GM18861 (cell line): ENCODE measurements at regions not wholly inside any gene's neighbourhood (a gene's known extent, or its start where the extent isn't known, plus 50 kb on each side); places are given as distances from the start of the nearest gene placed in this dataset.

ENCODE experiments used
- ATAC-seq: cut with Tn5 transposase; IDR thresholded peaks from one replicate; pipeline ENCODE4 v1.9.1; 2021; ENCODE audit not compliant: unreplicated experiment

DNA sequence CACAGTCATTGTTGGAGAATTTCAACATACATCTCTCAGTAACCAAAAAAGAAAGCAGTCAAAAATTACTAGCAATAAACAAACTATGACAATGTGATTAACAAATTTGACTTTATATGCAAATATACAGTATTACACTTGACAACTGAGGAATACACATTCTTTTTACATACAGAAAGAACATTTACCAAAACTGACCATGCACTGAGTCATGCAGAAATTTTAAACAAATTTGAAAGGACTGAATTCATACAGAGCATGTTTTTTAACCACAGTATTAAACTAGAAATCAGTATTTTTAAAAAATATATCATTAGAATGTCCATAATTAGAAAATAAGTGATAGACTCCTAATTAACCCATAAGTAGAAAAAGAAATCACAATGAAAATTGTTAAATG, 420.1 kb downstream of the TBC1D4 start:
- no peak for ATAC-seq

- ATAC-seq, result no peak
These were observed 426.7 kb downstream of the TBC1D4 start for GRCh38 chr13:75055296-75055695.

- no peak for ATAC-seq
These were observed 429.4 kb downstream of the TBC1D4 start for GRCh38 chr13:75052616-75053015.

DNA sequence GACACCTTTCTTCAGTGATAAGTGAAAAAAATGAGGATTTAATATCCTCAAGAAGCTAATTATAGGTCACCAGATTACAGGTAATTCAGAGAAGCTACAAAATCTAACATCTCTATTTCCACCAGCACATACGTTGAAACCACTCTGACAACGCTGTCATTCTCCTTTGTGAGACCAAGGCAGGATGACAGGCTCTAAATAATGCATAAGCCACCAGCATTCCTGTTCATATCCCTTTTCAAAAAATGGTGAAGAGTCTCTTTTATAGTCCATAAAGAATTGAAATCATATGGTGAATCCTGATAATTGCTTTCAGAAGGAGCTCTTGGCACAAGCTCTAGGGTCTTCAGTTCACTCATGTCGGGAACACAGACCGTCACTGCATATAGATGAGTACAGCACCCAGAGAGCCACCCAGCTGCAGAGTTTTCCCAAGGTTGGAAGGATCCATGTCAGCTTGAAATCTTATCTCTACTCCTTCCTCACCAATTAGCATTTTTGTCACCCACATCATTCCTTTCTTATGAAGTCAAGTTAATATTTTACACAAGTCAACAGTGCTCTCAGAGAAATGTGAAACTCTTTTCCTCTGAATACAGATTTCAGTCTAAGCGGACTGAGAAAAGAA, 431.4 kb downstream of the TBC1D4 start:
- ATAC-seq, result no peak

DNA sequence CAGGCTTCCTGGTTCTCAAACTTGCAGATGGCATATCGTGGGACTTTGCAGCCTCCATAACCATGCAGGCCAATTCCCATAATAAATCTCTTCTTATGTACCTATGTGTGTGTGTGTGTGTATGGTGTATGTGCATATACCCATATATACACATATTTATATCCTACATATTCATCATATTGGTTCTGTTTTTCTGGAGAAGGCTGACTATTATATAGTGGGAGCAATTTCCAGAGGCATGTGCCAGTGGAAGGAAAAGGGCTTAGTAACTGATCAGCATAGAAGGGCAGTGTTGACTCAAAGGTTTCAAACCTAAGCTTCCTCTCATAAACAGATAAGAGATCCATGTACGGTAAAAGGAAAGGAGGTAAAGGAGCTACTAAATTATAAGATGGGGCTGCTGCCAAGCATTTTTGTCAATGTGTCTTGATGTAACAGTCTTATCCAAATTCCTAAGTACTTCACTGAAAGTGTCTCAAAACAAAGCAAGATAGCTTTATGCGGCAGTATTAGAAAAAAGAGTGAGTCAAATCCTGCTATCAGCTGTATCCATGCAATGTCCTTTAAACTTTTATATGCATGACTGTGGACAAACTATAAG, 432.1 kb downstream of the TBC1D4 start:
- ATAC-seq, result no peak

- ATAC-seq, result no peak
These were observed 439.2 kb downstream of the TBC1D4 start for GRCh38 chr13:75042807-75043206.

- no peak for ATAC-seq
These were observed 443.4 kb downstream of the TBC1D4 start for GRCh38 chr13:75038393-75039113.

GRCh38 chr13:75025956-75026355, 456.0 kb downstream of the TBC1D4 start:
- ATAC-seq, result no peak

DNA sequence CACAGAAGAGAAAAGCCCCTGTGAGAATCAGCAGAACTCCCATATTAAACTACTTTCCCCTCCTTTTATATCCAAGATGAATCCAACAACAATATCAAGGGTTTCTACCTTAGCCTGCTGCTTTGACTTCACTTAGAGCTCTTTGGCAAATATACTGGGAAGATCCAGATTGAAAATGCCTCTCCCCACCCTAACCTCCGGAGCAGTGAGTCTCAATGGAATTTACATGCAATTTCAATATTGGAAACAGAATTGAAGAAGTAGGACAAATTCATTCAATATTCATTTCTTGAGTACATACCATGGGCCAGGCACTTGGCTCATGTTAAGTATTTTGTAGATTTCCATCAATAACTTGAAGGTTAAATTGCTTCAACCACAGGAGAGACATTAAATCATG, 457.4 kb downstream of the TBC1D4 start:
- ATAC-seq, result no peak

DNA sequence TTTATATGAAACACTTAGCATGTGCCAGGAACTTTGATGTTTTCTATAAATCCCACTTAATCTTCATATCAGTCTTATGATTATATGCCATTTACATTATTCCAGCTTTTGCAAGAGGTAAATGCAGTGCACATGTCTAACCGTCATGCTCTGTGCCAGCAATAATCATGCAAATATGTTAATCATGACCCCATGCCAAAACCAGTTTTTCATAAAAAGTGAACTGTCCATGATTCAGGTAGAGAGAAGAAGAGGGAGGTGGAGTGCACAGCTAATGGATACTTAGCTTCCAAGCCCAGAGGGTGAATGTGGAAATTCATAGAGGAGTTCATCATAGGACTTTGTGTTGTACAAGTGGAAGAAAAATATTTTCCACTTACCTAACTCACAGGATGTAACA, 458.4 kb downstream of the TBC1D4 start:
- no peak for ATAC-seq

DNA sequence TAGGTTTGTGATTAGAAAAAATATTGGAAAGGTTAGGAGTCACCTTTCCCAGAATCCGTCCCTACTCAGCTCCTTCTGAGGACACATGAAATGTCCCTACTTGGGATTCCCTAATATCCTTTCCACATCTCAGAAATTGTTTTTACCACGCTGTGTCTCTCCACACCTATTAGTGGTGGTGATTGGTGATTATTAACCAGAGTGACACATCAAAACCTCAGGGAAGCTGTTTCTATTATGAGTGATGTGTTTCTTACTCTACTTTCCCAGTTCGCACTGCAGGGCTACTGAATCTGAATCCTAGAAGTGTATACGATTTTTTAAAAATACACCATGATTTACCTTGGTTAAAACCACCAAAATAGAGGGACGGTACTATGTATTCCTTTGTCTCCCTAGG, 460.8 kb downstream of the TBC1D4 start:
- ATAC-seq, result no peak

DNA sequence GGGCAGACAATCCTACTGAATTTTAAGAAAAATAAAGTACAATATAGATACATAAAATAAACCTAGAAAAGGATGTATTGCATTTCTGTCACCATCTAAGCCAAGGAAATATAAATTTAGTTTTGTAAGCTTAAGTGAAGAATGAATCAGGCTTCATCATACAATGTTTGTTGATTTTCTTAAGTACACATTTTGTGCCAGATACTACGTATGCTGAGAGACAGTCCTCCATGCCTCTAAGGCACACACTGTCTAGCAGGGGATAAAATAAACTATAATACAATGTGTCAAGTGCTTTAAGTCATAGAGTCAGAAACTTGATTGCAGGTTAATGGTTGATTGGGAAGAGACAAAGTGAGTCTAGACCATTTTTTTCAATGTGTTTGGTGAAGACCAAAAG, 465.7 kb downstream of the TBC1D4 start:
- ATAC-seq, result no peak

DNA sequence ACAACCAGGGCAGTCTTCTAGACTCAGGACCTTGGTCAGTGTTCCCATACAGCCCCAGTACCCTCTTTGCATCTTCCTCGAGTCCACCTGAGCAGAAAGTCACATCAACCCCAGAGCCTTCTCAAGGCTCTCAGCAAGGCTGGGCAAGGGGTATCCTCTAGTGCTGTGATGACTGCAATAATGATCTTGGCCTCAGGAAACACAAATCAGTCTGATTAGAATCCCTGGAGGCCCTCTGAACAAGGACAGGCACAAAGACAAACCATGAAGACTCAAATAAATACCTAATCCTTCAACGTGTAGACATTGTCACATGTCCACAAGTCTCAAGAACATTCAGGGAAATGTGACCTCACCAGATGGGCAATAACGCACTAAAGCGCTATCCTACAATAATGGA, 468.2 kb downstream of the TBC1D4 start:
- no peak for ATAC-seq

DNA sequence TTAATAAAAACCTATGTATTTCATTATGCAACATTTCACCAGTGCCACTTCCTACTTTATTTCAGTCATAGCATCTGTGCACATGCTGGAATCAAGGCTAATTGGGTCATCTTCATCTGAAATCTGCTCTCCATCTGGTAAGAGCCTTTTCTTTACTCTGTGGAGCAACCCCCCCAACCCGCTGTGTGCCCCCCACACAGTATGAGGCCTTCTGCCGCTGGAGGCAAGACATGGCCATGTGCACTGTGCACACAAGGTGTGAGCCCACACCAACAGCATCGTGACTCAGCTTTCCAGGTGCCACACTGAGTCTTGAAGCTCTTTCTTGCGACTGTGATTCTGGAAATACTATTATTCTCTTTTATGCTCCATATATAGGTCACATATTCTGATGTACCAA, 471.0 kb downstream of the TBC1D4 start:
- ATAC-seq, result no peak

GRCh38 chr13:75008926-75009325, 473.0 kb downstream of the TBC1D4 start:
- ATAC-seq, result no peak

DNA sequence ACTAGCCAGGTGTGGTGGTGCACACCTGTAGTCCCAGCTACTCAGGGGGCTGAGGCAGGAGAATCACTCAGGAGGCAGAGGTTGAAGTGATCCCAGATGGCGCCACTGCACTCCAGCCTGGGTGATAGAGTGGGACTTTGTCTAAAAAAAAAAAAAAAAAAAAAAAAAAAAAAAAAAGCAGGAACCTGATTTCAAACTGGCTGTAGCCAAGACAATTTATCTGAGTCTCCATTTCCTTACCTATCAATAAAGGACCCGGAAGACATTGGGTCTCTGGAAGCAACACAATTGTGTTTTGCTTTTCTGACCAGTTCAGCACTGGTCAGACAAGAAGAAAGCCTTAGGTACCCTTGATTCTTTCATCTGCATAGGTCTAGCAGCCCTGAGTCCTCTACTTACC, 491.0 kb downstream of the TBC1D4 start:
- ATAC-seq, result no peak

DNA sequence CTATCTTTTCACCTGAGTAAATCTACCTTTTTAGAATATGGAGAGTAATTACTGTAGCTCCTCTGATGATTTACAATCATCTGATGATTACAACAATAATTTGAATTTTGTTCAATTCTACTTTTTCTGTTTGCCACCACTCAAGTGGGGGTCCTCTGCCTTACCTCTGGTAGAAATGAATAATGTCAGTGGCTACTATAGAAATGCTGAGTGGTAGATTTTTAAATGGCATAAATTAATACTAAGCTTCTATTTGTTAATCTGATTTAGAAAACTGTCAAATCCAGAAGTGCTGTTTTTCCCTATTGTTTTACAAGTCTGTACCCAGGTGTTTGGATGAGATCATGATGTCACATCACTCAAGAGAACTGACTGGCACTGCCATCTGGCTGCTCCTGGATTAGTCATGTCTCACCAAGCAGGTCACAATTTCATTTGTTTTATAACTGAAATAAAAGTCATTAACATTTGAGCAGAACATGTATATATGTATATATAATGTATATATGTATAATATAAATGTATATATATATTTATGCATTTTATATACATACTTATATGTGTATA, 494.8 kb downstream of the TBC1D4 start:
- ATAC-seq, result no peak

DNA sequence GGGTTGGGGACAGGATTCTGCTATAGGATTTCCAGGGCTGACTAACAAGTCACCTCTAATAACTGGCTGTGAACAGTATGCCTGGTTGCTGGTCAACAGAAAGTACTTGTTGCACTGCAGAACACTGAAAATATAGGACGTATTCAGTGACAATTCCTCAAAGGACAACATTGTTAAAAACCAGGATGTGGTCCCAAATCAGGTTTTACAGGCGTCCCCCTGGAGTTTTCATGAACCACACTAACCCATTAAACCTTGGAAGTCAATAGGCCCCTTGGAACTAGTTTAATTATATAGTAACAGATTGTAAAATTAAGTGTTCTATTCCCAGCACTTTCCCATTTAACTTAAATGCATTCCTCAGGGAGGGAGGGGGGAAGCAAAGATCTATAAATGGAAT, 495.4 kb downstream of the TBC1D4 start:
- ATAC-seq, result no peak

DNA sequence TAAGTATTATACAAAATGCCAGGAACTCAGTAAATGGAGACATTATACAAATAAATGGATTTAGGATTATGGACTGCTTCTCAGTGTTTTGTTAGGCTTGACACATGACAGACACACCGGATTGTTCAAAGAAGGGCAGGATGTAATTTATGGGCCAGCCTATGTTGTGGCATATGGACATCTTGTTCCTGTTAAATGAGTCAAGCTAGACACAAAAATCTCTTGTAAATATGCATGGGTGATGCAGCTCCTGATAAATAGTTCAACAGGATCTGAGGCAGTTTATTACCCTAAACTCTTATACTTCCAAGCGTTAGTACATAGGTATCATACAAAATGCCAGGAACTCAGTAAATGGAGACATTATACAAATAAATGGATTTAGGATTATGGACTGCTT, 502.3 kb downstream of the TBC1D4 start:
- no peak for ATAC-seq

GRCh38 chr13:74978591-74978990, 503.4 kb downstream of the TBC1D4 start:
- ATAC-seq, result no peak

- no peak for ATAC-seq
These were observed 504.5 kb downstream of the TBC1D4 start for GRCh38 chr13:74977498-74977897.

DNA sequence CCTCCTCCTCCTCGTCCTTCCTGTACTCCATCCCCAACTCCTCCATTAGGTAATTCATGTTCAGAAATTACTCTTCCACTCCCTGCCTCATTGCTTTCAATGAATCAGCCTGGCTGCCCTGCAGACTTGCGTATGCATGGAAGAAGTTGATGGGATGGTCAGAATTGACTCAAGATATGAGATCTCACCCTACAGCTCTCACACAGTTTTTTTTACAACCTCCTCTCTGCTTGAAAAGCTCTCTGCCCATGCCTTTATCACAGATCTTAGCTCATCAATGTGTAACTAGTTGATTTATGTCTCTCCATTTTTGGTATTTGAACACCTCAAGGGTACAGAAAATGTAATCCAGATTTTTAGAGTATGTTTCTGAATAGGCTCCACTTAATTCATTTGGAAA, 506.9 kb downstream of the TBC1D4 start:
- no peak for ATAC-seq
